ENCODE measurements at regions not wholly inside any gene's neighbourhood (a gene's known extent, or its start where the extent isn't known, plus 50 kb on each side); places are given as distances from the start of the nearest gene placed in this dataset.
"Not testable (repeated sequence)": the region's sequence is repeated elsewhere in the genome, so short reads cannot be mapped to it uniquely, and the experiment has no call there.

DNA sequence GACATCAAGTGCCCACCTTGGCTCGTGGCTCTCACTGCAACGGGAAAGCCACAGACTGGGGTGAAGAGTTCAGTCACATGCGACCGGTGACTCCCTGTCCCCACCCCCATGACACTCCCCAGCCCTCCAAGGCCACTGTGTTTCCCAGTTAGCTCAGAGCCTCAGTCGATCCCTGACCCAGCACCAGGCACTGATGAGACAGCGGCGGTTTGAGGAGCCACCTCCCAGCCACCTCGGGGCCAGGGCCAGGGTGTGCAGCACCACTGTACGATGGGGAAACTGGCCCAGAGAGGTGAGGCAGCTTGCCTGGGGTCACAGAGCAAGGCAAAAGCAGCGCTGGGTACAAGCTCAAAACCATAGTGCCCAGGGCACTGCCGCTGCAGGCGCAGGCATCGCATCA lies 266.0 kb downstream of the OR4F29 start:
- H3K4me1 ChIP-seq (ENCODE audit: control insufficient read depth in 4 of 4, insufficient read depth in 4 of 4, low read length in 3 of 4); H3K27ac ChIP-seq (ENCODE audit: low read depth in 1 of 2, low read length in 2 of 2); DNase-seq (ENCODE audit: low spot score); H3K36me3 ChIP-seq (ENCODE audit: control insufficient read depth in 4 of 4, insufficient read depth in 3 of 4, low read depth in 1 of 4, low read length in 3 of 4); H3K9ac ChIP-seq (ENCODE audit: low read depth in 1 of 2, low read length in 2 of 2); H3K9me3 ChIP-seq (ENCODE audit: control insufficient read depth in 4 of 4, low read length in 3 of 4); H3K27me3 ChIP-seq (ENCODE audit: control insufficient read depth in 4 of 4, insufficient read depth in 4 of 4, low read length in 3 of 4); H3K4me3 ChIP-seq (ENCODE audit: low read depth in 1 of 3, low read length in 3 of 3): not testable (repeated sequence)
- WGBS, result 84% methylated on average over 5 of the region's 13 CpGs

DNA sequence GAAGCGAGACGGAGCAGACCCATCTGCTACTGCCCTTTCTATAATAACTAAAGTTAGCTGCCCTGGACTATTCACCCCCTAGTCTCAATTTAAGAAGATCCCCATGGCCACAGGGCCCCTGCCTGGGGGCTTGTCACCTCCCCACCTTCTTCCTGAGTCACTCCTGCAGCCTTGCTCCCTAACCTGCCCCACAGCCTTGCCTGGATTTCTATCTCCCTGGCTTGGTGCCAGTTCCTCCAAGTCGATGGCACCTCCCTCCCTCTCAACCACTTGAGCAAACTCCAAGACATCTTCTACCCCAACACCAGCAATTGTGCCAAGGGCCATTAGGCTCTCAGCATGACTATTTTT lies 267.2 kb downstream of the OR4F29 start:
- H3K27me3 ChIP-seq (ENCODE audit: control insufficient read depth in 4 of 4, insufficient read depth in 4 of 4, low read length in 3 of 4); H3K4me3 ChIP-seq (ENCODE audit: low read depth in 1 of 3, low read length in 3 of 3); H3K27ac ChIP-seq (ENCODE audit: low read depth in 1 of 2, low read length in 2 of 2); DNase-seq (ENCODE audit: low spot score); H3K36me3 ChIP-seq (ENCODE audit: control insufficient read depth in 4 of 4, insufficient read depth in 3 of 4, low read depth in 1 of 4, low read length in 3 of 4); H3K9me3 ChIP-seq (ENCODE audit: control insufficient read depth in 4 of 4, low read length in 3 of 4); H3K9ac ChIP-seq (ENCODE audit: low read depth in 1 of 2, low read length in 2 of 2); H3K4me1 ChIP-seq (ENCODE audit: control insufficient read depth in 4 of 4, insufficient read depth in 4 of 4, low read length in 3 of 4): not testable (repeated sequence)
- WGBS, result no CpG with 5 or more reads among the region's 3 CpGs

DNA sequence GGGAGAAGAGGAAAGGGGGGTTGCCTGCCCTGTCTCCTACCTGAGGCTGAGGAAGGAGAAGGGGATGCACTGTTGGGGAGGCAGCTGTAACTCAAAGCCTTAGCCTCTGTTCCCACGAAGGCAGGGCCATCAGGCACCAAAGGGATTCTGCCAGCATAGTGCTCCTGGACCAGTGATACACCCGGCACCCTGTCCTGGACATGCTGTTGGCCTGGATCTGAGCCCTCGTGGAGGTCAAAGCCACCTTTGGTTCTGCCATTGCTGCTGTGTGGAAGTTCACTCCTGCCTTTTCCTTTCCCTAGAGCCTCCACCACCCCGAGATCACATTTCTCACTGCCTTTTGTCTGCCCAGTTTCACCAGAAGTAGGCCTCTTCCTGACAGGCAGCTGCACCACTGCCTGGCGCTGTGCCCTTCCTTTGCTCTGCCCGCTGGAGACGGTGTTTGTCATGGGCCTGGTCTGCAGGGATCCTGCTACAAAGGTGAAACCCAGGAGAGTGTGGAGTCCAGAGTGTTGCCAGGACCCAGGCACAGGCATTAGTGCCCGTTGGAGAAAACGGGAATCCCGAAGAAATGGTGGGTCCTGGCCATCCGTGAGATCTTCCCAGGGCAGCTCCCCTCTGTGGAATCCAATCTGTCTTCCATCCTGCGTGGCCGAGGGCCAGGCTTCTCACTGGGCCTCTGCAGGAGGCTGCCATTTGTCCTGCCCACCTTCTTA lies 267.7 kb downstream of the OR4F29 start:
- not testable (repeated sequence) for H3K9ac ChIP-seq (ENCODE audit: low read depth in 1 of 2, low read length in 2 of 2); H3K9me3 ChIP-seq (ENCODE audit: control insufficient read depth in 4 of 4, low read length in 3 of 4); H3K4me1 ChIP-seq (ENCODE audit: control insufficient read depth in 4 of 4, insufficient read depth in 4 of 4, low read length in 3 of 4); H3K4me3 ChIP-seq (ENCODE audit: low read depth in 1 of 3, low read length in 3 of 3); DNase-seq (ENCODE audit: low spot score); H3K27ac ChIP-seq (ENCODE audit: low read depth in 1 of 2, low read length in 2 of 2); H3K36me3 ChIP-seq (ENCODE audit: control insufficient read depth in 4 of 4, insufficient read depth in 3 of 4, low read depth in 1 of 4, low read length in 3 of 4); H3K27me3 ChIP-seq (ENCODE audit: control insufficient read depth in 4 of 4, insufficient read depth in 4 of 4, low read length in 3 of 4)
- WGBS, result 83% methylated on average over 8 of the region's 13 CpGs

DNA sequence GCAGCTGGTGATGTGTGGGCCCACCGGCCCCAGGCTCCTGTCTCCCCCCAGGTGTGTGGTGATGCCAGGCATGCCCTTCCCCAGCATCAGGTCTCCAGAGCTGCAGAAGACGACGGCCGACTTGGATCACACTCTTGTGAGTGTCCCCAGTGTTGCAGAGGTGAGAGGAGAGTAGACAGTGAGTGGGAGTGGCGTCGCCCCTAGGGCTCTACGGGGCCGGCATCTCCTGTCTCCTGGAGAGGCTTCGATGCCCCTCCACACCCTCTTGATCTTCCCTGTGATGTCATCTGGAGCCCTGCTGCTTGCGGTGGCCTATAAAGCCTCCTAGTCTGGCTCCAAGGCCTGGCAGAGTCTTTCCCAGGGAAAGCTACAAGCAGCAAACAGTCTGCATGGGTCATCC lies 268.4 kb downstream of the OR4F29 start:
- H3K4me3 ChIP-seq (ENCODE audit: low read depth in 1 of 3, low read length in 3 of 3); H3K9ac ChIP-seq (ENCODE audit: low read depth in 1 of 2, low read length in 2 of 2); H3K36me3 ChIP-seq (ENCODE audit: control insufficient read depth in 4 of 4, insufficient read depth in 3 of 4, low read depth in 1 of 4, low read length in 3 of 4); H3K4me1 ChIP-seq (ENCODE audit: control insufficient read depth in 4 of 4, insufficient read depth in 4 of 4, low read length in 3 of 4); H3K27me3 ChIP-seq (ENCODE audit: control insufficient read depth in 4 of 4, insufficient read depth in 4 of 4, low read length in 3 of 4); DNase-seq (ENCODE audit: low spot score); H3K9me3 ChIP-seq (ENCODE audit: control insufficient read depth in 4 of 4, low read length in 3 of 4); H3K27ac ChIP-seq (ENCODE audit: low read depth in 1 of 2, low read length in 2 of 2): not testable (repeated sequence)
- WGBS, result 93% methylated on average over 6 of the region's 10 CpGs

DNA sequence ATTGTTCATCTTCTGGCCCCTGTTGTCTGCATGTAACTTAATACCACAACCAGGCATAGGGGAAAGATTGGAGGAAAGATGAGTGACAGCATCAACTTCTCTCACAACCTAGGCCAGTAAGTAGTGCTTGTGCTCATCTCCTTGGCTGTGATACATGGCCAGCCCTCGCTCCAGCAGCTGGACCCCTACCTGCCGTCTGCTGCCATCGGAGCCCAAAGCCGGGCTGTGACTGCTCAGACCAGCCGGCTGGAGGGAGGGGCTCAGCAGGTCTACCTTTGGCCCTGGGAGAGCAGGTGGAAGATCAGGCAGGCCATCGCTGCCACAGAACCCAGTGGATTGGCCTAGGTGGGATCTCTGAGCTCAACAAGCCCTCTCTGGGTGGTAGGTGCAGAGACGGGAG lies 268.8 kb downstream of the OR4F29 start:
- 93% methylated on average over 6 of the region's 7 CpGs for WGBS
- H3K4me3 ChIP-seq (ENCODE audit: low read depth in 1 of 3, low read length in 3 of 3); H3K4me1 ChIP-seq (ENCODE audit: control insufficient read depth in 4 of 4, insufficient read depth in 4 of 4, low read length in 3 of 4); H3K27me3 ChIP-seq (ENCODE audit: control insufficient read depth in 4 of 4, insufficient read depth in 4 of 4, low read length in 3 of 4); H3K9ac ChIP-seq (ENCODE audit: low read depth in 1 of 2, low read length in 2 of 2); H3K36me3 ChIP-seq (ENCODE audit: control insufficient read depth in 4 of 4, insufficient read depth in 3 of 4, low read depth in 1 of 4, low read length in 3 of 4); DNase-seq (ENCODE audit: low spot score); H3K9me3 ChIP-seq (ENCODE audit: control insufficient read depth in 4 of 4, low read length in 3 of 4); H3K27ac ChIP-seq (ENCODE audit: low read depth in 1 of 2, low read length in 2 of 2): not testable (repeated sequence)

DNA sequence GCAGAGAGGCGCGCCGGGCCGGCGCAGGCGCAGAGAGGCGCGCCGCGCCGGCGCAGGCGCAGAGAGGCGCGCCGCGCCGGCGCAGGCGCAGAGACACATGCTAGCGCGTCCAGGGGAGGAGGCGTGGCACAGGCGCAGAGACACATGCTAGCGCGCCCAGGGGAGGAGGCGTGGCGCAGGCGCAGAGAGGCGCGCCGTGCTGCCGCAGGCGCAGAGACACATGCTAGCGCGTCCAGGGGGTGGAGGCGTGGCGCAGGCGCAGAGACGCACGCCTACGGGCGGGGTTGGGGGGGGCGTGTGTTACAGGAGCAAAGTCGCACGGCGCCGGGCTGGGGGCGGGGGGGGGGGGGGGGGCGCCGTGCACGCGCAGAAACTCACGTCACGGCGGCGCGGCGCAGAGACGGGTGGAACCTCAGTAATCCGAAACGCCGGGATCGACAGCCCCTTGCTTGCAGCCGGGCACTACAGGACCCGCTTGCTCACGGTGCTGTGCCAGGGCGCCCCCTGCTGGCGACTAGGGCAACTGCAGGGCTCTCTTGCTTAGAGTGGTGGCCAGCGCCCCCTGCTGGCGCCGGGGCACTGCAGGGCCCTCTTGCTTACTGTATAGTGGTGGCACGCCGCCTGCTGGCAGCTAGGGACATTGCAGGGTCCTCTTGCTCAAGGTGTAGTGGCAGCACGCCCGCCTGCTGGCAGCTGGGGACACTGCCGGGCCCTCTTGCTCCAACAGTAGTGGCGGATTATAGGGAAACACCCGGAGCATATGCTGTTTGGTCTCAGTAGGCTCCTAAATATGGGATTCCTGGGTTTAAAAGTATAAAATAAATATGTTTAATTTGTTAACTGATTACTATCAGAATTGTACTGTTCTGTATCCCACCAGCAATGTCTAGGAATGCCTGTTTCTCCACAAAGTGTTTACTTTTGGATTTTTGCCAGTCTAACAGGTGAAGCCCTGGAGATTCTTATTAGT lies 269.9 kb downstream of the OR4F29 start:
- peak; percentile 73 for DNase-seq (ENCODE audit: low spot score)
- not testable (repeated sequence) for H3K4me3 ChIP-seq (ENCODE audit: low read depth in 1 of 3, low read length in 3 of 3); H3K27ac ChIP-seq (ENCODE audit: low read depth in 1 of 2, low read length in 2 of 2); H3K27me3 ChIP-seq (ENCODE audit: control insufficient read depth in 4 of 4, insufficient read depth in 4 of 4, low read length in 3 of 4); H3K9me3 ChIP-seq (ENCODE audit: control insufficient read depth in 4 of 4, low read length in 3 of 4); H3K9ac ChIP-seq (ENCODE audit: low read depth in 1 of 2, low read length in 2 of 2); H3K36me3 ChIP-seq (ENCODE audit: control insufficient read depth in 4 of 4, insufficient read depth in 3 of 4, low read depth in 1 of 4, low read length in 3 of 4); H3K4me1 ChIP-seq (ENCODE audit: control insufficient read depth in 4 of 4, insufficient read depth in 4 of 4, low read length in 3 of 4)
- 73% methylated on average over 65 of the region's 79 CpGs for WGBS

All from liver (tissue), 6 donors.